PC-9 (cell line): ENCODE measurements at regions not wholly inside any gene's neighbourhood (a gene's known extent, or its start where the extent isn't known, plus 50 kb on each side); places are given as distances from the start of the nearest gene placed in this dataset.

Experiments
- BruUV-seq: library from RNA; stranded (reverse); fragments of 400-500 nt; replicated peaks from 2 replicates; lab custom pipeline; 2021; lab: Mats Ljungman, UMichigan
- CTCF ChIA-PET: fragments of 300-600 bp; sonication (Branson Sonifier 250); formaldehyde crosslinking; loops from one replicate; lab custom pipeline; 2022; ENCODE audit warnings: antibody characterized with exemption; lab: Charles Lee
- POLR2A ChIA-PET: fragments of 300-600 bp; sonication (Branson Sonifier 250); formaldehyde crosslinking; loops from one replicate; lab custom pipeline; 2022; ENCODE audit warnings: antibody characterized with exemption; ENCODE audit not compliant: unreplicated experiment; lab: Charles Lee
- DNase-seq, 2 experiments: peaks; one replicate each; pipeline versions ENCODE4 v3.0.0 to v3.0.0-alpha.2; 2015 to 2022; ENCODE audit warnings: mixed read lengths in 1 of 2
- H2AFZ ChIP-seq: fragments of 200-600 bp; sonication (generic); 2 replicates; pipeline ENCODE4 v1.8.1; 2017; ENCODE audit warnings: antibody characterized with exemption
- H3F3A ChIP-seq: fragments of 200-600 bp; sonication (generic); 2 replicates; pipeline ENCODE4 v1.8.1; 2017; ENCODE audit warnings: antibody characterized with exemption, mild to moderate bottlenecking, low read depth; ENCODE audit not compliant: insufficient read depth
- H3K27ac ChIP-seq: fragments of 200-600 bp; sonication (generic); 2 replicates; pipeline ENCODE4 v1.6.1; 2016; ENCODE audit warnings: mixed run types
- H3K27me3 ChIP-seq: fragments of 200-600 bp; sonication (generic); 2 replicates; pipeline ENCODE4 v1.6.1; 2016; ENCODE audit warnings: low read depth, mixed run types; ENCODE audit not compliant: insufficient read depth
- H3K36me3 ChIP-seq: fragments of 200-600 bp; sonication (generic); 2 replicates; pipeline ENCODE4 v1.6.1; 2016; ENCODE audit warnings: low read depth, mixed run types
- H3K4me1 ChIP-seq: fragments of 200-600 bp; sonication (generic); replicated peaks from 2 replicates; pipeline ENCODE4 v1.6.1; 2016; ENCODE audit warnings: mixed run types; ENCODE audit not compliant: insufficient read depth
- H3K4me2 ChIP-seq: fragments of 200-600 bp; sonication (generic); 2 replicates; pipeline ENCODE4 v1.6.1; 2017; ENCODE audit warnings: mixed run types
- H3K4me3 ChIP-seq: fragments of 200-600 bp; sonication (generic); 2 replicates; pipeline ENCODE4 v1.6.1; 2016; ENCODE audit warnings: mixed run types
- H3K79me2 ChIP-seq: fragments of 200-600 bp; sonication (generic); 2 replicates; pipeline ENCODE4 v1.6.1; 2017; ENCODE audit warnings: low read depth, mixed run types
- H3K9me2 ChIP-seq: fragments of 200-600 bp; sonication (generic); 2 replicates; pipeline ENCODE4 v1.8.1; 2017; ENCODE audit warnings: mild to moderate bottlenecking; ENCODE audit not compliant: insufficient read depth
- H3K9me3 ChIP-seq: fragments of 200-600 bp; sonication (generic); 2 replicates; pipeline ENCODE4 v1.8.1; 2016; ENCODE audit warnings: low read depth; ENCODE audit not compliant: insufficient read depth
- H4K20me1 ChIP-seq: fragments of 200-600 bp; sonication (generic); 2 replicates; pipeline ENCODE4 v1.8.1; 2017; ENCODE audit not compliant: insufficient read depth
- EZH2 ChIP-seq: fragments of 200-600 bp; sonication (generic); IDR thresholded peaks from 2 replicates; pipeline ENCODE4 v1.8.0; 2017; ENCODE audit warnings: antibody characterized with exemption, low read depth
- intact Hi-C: fragments of 100-400 bp; cut with micrococcal nuclease; formaldehyde crosslinking; loops from one replicate; pipeline ENCODE4 v1.10.0; 2022; ENCODE audit not compliant: unreplicated experiment
- TF ChIP-seq, protein P1 (sequence below): fragments of 200-600 bp; sonication (generic); conservative IDR thresholded peaks from 2 replicates; pipeline ENCODE4 v1.6.1; 2017; ENCODE audit warnings: mixed run types, antibody characterized with exemption, mild to moderate bottlenecking, moderate library complexity

DNA sequence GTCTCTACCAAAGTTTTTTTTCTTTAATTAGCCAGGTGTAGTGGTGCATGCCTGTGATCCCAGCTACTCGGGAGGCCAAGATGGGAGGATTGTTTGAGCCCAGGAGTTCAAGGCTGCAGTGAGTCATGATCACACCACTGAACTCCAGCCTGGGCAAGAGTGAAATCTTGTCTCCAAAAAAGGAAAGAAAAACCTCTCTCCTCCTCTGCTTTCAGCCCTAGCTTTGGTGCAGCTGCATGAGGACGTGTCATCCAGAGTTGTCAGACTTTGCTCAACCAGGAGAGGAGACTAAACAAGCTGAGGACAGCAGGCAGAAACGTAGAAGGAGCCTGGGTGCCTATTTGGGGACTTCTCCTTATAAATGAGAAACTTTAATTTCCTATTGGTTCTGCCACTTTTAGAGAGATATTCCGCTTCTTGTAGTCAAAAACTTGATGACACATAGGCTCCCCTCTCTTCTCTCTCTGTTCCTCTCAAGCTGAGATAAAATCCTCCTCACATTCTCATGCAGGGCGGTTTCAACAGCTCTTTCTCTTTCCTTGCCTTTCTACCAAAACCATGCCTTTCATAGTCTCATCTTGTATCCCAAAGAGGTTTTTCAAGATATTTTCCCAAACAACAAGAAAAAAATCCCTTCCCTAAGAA is 205.4 kb downstream of the ARHGAP12 start:
- ChIA-PET POLR2A (no interaction called here), CTCF (no interaction called here)
- Histone ChIP-seq H3K27me3 (no peaks in the 10 kb centered on the region), H3F3A (no peaks in the 10 kb centered on the region), H3K4me2 (no peak overlapping the region), H3K79me2 (no peaks in the 10 kb centered on the region), H3K9me2 (no peaks in the 10 kb centered on the region), H3K27ac (no peak overlapping the region), H3K9me3 (no peaks in the 10 kb centered on the region), H3K4me1 (no peaks in the 10 kb centered on the region), H2AFZ (no peak overlapping the region), H3K4me3 (no peak overlapping the region), H3K36me3 (no peaks in the 10 kb centered on the region), H4K20me1 (no peaks in the 10 kb centered on the region)
- no peak for DNase-seq
- TF ChIP-seq, protein P1, sequence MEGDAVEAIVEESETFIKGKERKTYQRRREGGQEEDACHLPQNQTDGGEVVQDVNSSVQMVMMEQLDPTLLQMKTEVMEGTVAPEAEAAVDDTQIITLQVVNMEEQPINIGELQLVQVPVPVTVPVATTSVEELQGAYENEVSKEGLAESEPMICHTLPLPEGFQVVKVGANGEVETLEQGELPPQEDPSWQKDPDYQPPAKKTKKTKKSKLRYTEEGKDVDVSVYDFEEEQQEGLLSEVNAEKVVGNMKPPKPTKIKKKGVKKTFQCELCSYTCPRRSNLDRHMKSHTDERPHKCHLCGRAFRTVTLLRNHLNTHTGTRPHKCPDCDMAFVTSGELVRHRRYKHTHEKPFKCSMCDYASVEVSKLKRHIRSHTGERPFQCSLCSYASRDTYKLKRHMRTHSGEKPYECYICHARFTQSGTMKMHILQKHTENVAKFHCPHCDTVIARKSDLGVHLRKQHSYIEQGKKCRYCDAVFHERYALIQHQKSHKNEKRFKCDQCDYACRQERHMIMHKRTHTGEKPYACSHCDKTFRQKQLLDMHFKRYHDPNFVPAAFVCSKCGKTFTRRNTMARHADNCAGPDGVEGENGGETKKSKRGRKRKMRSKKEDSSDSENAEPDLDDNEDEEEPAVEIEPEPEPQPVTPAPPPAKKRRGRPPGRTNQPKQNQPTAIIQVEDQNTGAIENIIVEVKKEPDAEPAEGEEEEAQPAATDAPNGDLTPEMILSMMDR, result no peak
- no peak for TF ChIP-seq EZH2
- intact Hi-C loops, result no loop called here
- no TSS peak for BruUV-seq

DNA sequence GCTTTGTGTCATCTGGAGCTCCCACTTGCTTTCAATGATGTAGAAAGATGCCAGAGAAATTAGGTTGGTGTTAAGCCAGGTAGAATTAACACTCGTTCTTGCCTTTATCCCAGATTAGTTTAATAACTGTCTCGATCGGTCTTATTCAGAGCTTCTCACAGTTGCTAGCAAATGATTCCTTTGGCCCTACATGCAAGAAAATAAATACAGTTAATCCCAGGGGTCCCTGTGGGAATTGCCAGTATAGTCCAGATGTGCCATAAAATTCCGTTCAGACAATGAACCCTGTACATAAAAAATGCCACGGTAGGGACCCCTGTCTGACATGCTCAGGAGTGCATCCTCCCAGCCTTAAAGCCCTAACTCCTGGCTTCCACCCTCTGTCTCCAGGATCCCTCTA is 207.5 kb downstream of the ARHGAP12 start:
- intact Hi-C loops, result no loop called here
- no peaks in the 10 kb centered on the region for H3K4me1 ChIP-seq
- no TSS peak for BruUV-seq
- no peaks in the 10 kb centered on the region for H3K79me2 ChIP-seq
- no peak overlapping the region for H2AFZ ChIP-seq
- no peaks in the 10 kb centered on the region for H3K27me3 ChIP-seq
- no peak for TF ChIP-seq EZH2
- TF ChIP-seq, protein P1, result no peak
- H3F3A ChIP-seq, result no peaks in the 10 kb centered on the region
- no peak overlapping the region for H3K4me3 ChIP-seq
- H4K20me1 ChIP-seq, result no peaks in the 10 kb centered on the region
- POLR2A ChIA-PET, result no interaction called here
- no peaks in the 10 kb centered on the region for H3K9me2 ChIP-seq
- CTCF ChIA-PET, result no interaction called here
- DNase-seq, result no peak
- H3K27ac ChIP-seq, result no peak overlapping the region
- H3K36me3 ChIP-seq, result no peaks in the 10 kb centered on the region
- no peaks in the 10 kb centered on the region for H3K9me3 ChIP-seq
- no peak overlapping the region for H3K4me2 ChIP-seq

DNA sequence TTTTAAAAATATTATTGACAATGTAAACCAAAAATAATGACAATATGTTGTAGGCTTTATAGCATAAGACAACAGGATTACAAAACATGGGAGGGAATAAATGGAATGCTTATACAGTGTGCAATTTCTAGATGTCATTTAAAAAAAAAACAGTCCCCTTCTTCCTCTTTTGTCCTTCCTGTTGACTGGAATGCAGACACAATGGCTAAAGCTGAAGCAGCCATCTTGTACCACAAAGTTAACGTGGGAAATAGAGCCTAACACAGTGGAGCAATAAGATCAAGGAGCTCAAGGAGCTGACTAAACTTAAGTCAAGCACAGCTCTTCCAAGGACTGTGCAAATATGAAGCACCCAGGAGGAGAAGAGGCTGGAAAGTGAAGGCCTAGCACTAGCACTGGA is 208.1 kb downstream of the ARHGAP12 start:
- H3K27me3 ChIP-seq, result no peaks in the 10 kb centered on the region
- H4K20me1 ChIP-seq, result no peaks in the 10 kb centered on the region
- POLR2A ChIA-PET, result no interaction called here
- no peak for DNase-seq
- H2AFZ ChIP-seq, result no peak overlapping the region
- no peaks in the 10 kb centered on the region for H3K36me3 ChIP-seq
- CTCF ChIA-PET, result no interaction called here
- no peak for TF ChIP-seq EZH2
- TF ChIP-seq, protein P1, result no peak
- intact Hi-C loops, result no loop called here
- no peaks in the 10 kb centered on the region for H3F3A ChIP-seq
- no peaks in the 10 kb centered on the region for H3K9me3 ChIP-seq
- H3K4me3 ChIP-seq, result no peak overlapping the region
- H3K9me2 ChIP-seq, result no peaks in the 10 kb centered on the region
- H3K4me2 ChIP-seq, result no peak overlapping the region
- H3K79me2 ChIP-seq, result no peaks in the 10 kb centered on the region
- no peaks in the 10 kb centered on the region for H3K4me1 ChIP-seq
- no peak overlapping the region for H3K27ac ChIP-seq
- no TSS peak for BruUV-seq
